HG03039 (cell line): ENCODE measurements at regions not wholly inside any gene's neighbourhood (a gene's known extent, or its start where the extent isn't known, plus 50 kb on each side); places are given as distances from the start of the nearest gene placed in this dataset.
"Not testable (repeated sequence)": the region's sequence is repeated elsewhere in the genome, so short reads cannot be mapped to it uniquely, and the experiment has no call there.

Experiments
- ATAC-seq: cut with Tn5 transposase; IDR thresholded peaks from one replicate; pipeline ENCODE4 v1.9.1; 2021; ENCODE audit warnings: mild to moderate bottlenecking, moderate library complexity; ENCODE audit not compliant: unreplicated experiment

DNA sequence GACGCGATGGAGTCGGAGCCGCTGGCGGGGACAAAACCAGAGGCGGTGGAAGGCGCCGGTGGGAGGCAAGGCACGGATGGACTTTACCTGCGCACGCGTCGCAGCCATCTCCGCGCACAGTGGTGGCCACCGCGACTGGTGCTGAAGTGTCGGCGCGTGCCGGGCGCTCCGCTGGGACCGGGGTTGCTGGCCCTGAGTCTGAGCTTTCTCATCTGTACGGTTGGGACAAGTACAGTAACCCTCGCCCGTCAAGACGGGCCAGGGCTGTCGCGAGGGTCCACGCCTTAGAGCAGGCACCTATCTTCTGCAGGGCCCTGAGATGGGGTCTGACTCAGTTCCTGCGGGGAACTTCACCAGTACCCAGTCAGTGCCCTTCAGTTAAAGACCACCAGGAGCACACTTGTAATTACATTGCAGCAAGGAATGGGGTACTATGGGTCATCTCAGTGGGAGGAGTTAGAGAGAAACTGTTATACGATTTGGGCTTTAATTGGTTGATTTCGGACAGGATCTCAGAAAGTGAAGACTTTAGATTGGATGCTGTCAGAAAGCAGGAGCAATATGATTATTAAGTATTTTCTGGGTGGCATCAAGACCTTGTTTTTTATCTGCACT lies 385.6 kb downstream of the SPATA31A6 start:
- ATAC-seq = not testable (repeated sequence)

GRCh38 chr9:42577851-42578250 lies 394.4 kb downstream of the SPATA31A6 start:
- not testable (repeated sequence) for ATAC-seq
